NCI-H460 (cell line): ENCODE measurements at regions not wholly inside any gene's neighbourhood (a gene's known extent, or its start where the extent isn't known, plus 50 kb on each side); places are given as distances from the start of the nearest gene placed in this dataset.
"Not testable (repeated sequence)": the region's sequence is repeated elsewhere in the genome, so short reads cannot be mapped to it uniquely, and the experiment has no call there.

Experiments
- DNase-seq: peaks from one replicate; pipeline ENCODE4 v3.0.0-alpha.2; 2016; ENCODE audit warnings: low read depth; ENCODE audit errors: extremely low read depth

- DNase-seq: no peak
Measured at GRCh38 chr4:186775902-186776301, 52.2 kb upstream of the FAT1 start.

- DNase-seq: no peak
Measured at GRCh38 chr4:186778134-186778533, 54.5 kb upstream of the FAT1 start.

- DNase-seq: no peak
Measured at GRCh38 chr4:186780291-186781031, 56.8 kb upstream of the FAT1 start.

- DNase-seq: peak; percentile 14
Measured at GRCh38 chr4:186781032-186781917, 57.6 kb upstream of the FAT1 start.

GRCh38 chr4:186782302-186782701 is 58.6 kb upstream of the FAT1 start:
- no peak for DNase-seq

- no peak for DNase-seq
Measured at GRCh38 chr4:186787536-186787935, 63.9 kb upstream of the FAT1 start.

- DNase-seq: no peak
Measured at GRCh38 chr4:186789651-186790050, 66.0 kb upstream of the FAT1 start.

GRCh38 chr4:186790630-186791029 is 67.0 kb upstream of the FAT1 start:
- no peak for DNase-seq

- DNase-seq: no peak
Measured at GRCh38 chr4:186792728-186793366, 69.2 kb upstream of the FAT1 start.

GRCh38 chr4:186798951-186799659 is 75.4 kb upstream of the FAT1 start:
- DNase-seq: peak; percentile 68

- no peak for DNase-seq
Measured at GRCh38 chr4:186805020-186805820, 81.6 kb upstream of the FAT1 start.

- not testable (repeated sequence) for DNase-seq
Measured at GRCh38 chr4:186805917-186806316, 82.3 kb upstream of the FAT1 start.

- DNase-seq: no peak
Measured at GRCh38 chr4:186806679-186807421, 83.2 kb upstream of the FAT1 start.

- DNase-seq: no peak
Measured at GRCh38 chr4:186807808-186808629, 84.4 kb upstream of the FAT1 start.

- DNase-seq: no peak
Measured at GRCh38 chr4:186808630-186809018, 85.0 kb upstream of the FAT1 start.

GRCh38 chr4:186809070-186809469 is 85.4 kb upstream of the FAT1 start:
- DNase-seq: no peak

GRCh38 chr4:186810613-186811150 is 87.0 kb upstream of the FAT1 start:
- DNase-seq: no peak

GRCh38 chr4:186812592-186812991 is 88.9 kb upstream of the FAT1 start:
- no peak for DNase-seq
